ENCODE measurements at regions not wholly inside any gene's neighbourhood (a gene's known extent, or its start where the extent isn't known, plus 50 kb on each side); places are given as distances from the start of the nearest gene placed in this dataset.

GRCh38 chr12:74334780-74335179, 202.9 kb upstream of the ATXN7L3B start:
- DNase-seq (ENCODE audit: low read depth), result no peak
- no peaks in the 10 kb centered on the region for H3K27me3 ChIP-seq (ENCODE audit: control insufficient read depth, insufficient read depth, low read length)
- no peak for TF ChIP-seq CTCF (IDR thresholded peaks at IDR 0.05; ENCODE audit: insufficient read depth, low read length, poor library complexity, severe bottlenecking)
- H3K4me3 ChIP-seq (ENCODE audit: low read depth, low read length), result no peak overlapping the region
- no peaks in the 10 kb centered on the region for H3K36me3 ChIP-seq (ENCODE audit: control insufficient read depth, insufficient read depth, low read length)

- no peaks in the 10 kb centered on the region for H3K36me3 ChIP-seq (ENCODE audit: control insufficient read depth, insufficient read depth, low read length)
- TF ChIP-seq CTCF (IDR thresholded peaks at IDR 0.05; ENCODE audit: insufficient read depth, low read length, poor library complexity, severe bottlenecking), result no peak
- H3K27me3 ChIP-seq (ENCODE audit: control insufficient read depth, insufficient read depth, low read length), result no peaks in the 10 kb centered on the region
- H3K4me3 ChIP-seq (ENCODE audit: low read depth, low read length), result no peak overlapping the region
- peak; percentile 43 for DNase-seq (ENCODE audit: low read depth)
Observed at GRCh38 chr12:74337951-74338350, 199.7 kb upstream of the ATXN7L3B start.

GRCh38 chr12:74339211-74339610, 198.4 kb upstream of the ATXN7L3B start:
- no peak for TF ChIP-seq CTCF (IDR thresholded peaks at IDR 0.05; ENCODE audit: insufficient read depth, low read length, poor library complexity, severe bottlenecking)
- DNase-seq (ENCODE audit: low read depth), result no peak
- Histone ChIP-seq H3K36me3 (ENCODE audit: control insufficient read depth, insufficient read depth, low read length) (no peaks in the 10 kb centered on the region), H3K4me3 (ENCODE audit: low read depth, low read length) (no peak overlapping the region), H3K27me3 (ENCODE audit: control insufficient read depth, insufficient read depth, low read length) (no peaks in the 10 kb centered on the region)

- no peak overlapping the region for H3K4me3 ChIP-seq (ENCODE audit: low read depth, low read length)
- H3K36me3 ChIP-seq (ENCODE audit: control insufficient read depth, insufficient read depth, low read length), result no peaks in the 10 kb centered on the region
- no peaks in the 10 kb centered on the region for H3K27me3 ChIP-seq (ENCODE audit: control insufficient read depth, insufficient read depth, low read length)
- DNase-seq (ENCODE audit: low read depth), result no peak
- no peak for TF ChIP-seq CTCF (IDR thresholded peaks at IDR 0.05; ENCODE audit: insufficient read depth, low read length, poor library complexity, severe bottlenecking)
Observed at GRCh38 chr12:74349925-74350324, 187.7 kb upstream of the ATXN7L3B start.

GRCh38 chr12:74365178-74365964, 172.3 kb upstream of the ATXN7L3B start:
- H3K4me3 ChIP-seq (ENCODE audit: low read depth, low read length), result no peak overlapping the region
- peak; percentile 23 for TF ChIP-seq CTCF (IDR thresholded peaks at IDR 0.05; ENCODE audit: insufficient read depth, low read length, poor library complexity, severe bottlenecking)
- H3K27me3 ChIP-seq (ENCODE audit: control insufficient read depth, insufficient read depth, low read length), result no peaks in the 10 kb centered on the region
- no peak for DNase-seq (ENCODE audit: low read depth)
- H3K36me3 ChIP-seq (ENCODE audit: control insufficient read depth, insufficient read depth, low read length), result no peaks in the 10 kb centered on the region

Data from kidney epithelial cell (primary cell).